Naive thymus-derived CD4-positive, alpha-beta T cell (primary cell): ENCODE measurements at regions not wholly inside any gene's neighbourhood (a gene's known extent, or its start where the extent isn't known, plus 50 kb on each side); places are given as distances from the start of the nearest gene placed in this dataset.

Experiments used
- ATAC-seq: fragments of 150-1000 bp; cut with Tn5 transposase; 2 replicates; pipeline ENCODE4 v1.10.0; 2021; ENCODE audit warnings: mild to moderate bottlenecking, moderate library complexity
- CTCF ChIA-PET: fragments of 350-600 bp; sonication (Branson Sonifier 250); formaldehyde crosslinking; loops from one replicate; lab custom pipeline; 2021; ENCODE audit warnings: antibody characterized with exemption; lab: Charles Lee
- POLR2A ChIA-PET: fragments of 350-600 bp; sonication (Branson Sonifier 250); formaldehyde crosslinking; loops from one replicate; lab custom pipeline; 2021; ENCODE audit warnings: antibody characterized with exemption, inconsistent platforms; lab: Charles Lee
- DNase-seq, 9 donors: peaks; one replicate each; pipeline versions ENCODE4 v3.0.0 to v3.0.0-alpha.2; 2020 to 2022; ENCODE audit warnings: mixed read lengths in 1 of 9
- H3K27ac ChIP-seq: one replicate; pipeline ENCODE4 v1.7.0; 2013; ENCODE audit warnings: mild to moderate bottlenecking, low read depth, low read length, moderate library complexity
- H3K27me3 ChIP-seq, 2 donors: one replicate each; pipeline ENCODE4 v1.7.0; 2013; ENCODE audit warnings: low read length in 2 of 2, mild to moderate bottlenecking in 2 of 2, moderate library complexity in 2 of 2; ENCODE audit not compliant: control insufficient read depth in 2 of 2, insufficient read depth in 2 of 2
- H3K36me3 ChIP-seq, 3 experiments: 1 replicate in 2 of 3; 2 replicates in 1 of 3; pipeline ENCODE4 v1.7.0; 2013; ENCODE audit warnings: low read length in 3 of 3, mild to moderate bottlenecking in 3 of 3, moderate library complexity in 1 of 3; ENCODE audit not compliant: insufficient read depth in 3 of 3, control insufficient read depth in 2 of 3
- H3K4me1 ChIP-seq, 2 donors: one replicate each; pipeline ENCODE4 v1.7.0; 2013; ENCODE audit warnings: low read length in 2 of 2, mild to moderate bottlenecking in 2 of 2, moderate library complexity in 1 of 2; ENCODE audit not compliant: control insufficient read depth in 2 of 2, insufficient read depth in 2 of 2
- H3K4me3 ChIP-seq: 2 replicates; pipeline ENCODE4 v1.7.0; 2013; ENCODE audit warnings: mild to moderate bottlenecking, low read length
- H3K9me3 ChIP-seq, 3 experiments: 1 replicate in 2 of 3; 2 replicates in 1 of 3; pipeline ENCODE4 v1.7.0; 2013; ENCODE audit warnings: low read length in 3 of 3; ENCODE audit not compliant: control insufficient read depth in 2 of 3
- H3K27ac Mint-ChIP-seq, 9 donors: one replicate each; pipeline ENCODE4 v1.8.0; 2020 to 2022; ENCODE audit warnings: mixed read lengths in 9 of 9, mild to moderate bottlenecking in 8 of 9, moderate library complexity in 5 of 9, inconsistent platforms in 2 of 9
- H3K27me3 Mint-ChIP-seq, 5 donors: one replicate each; pipeline ENCODE4 v1.8.0; 2021 to 2022; ENCODE audit warnings: mixed read lengths in 5 of 5, mild to moderate bottlenecking in 1 of 5
- H3K36me3 Mint-ChIP-seq, 5 donors: one replicate each; pipeline ENCODE4 v1.8.0; 2020 to 2022; ENCODE audit warnings: mixed read lengths in 5 of 5, mild to moderate bottlenecking in 3 of 5, inconsistent platforms in 1 of 5
- H3K4me1 Mint-ChIP-seq, 7 donors: one replicate each; pipeline ENCODE4 v1.8.0; 2020 to 2022; ENCODE audit warnings: mixed read lengths in 7 of 7, mild to moderate bottlenecking in 3 of 7, inconsistent platforms in 1 of 7
- H3K4me3 Mint-ChIP-seq, 10 donors: one replicate each; pipeline ENCODE4 v1.8.0; 2020 to 2022; ENCODE audit warnings: mild to moderate bottlenecking in 10 of 10, mixed read lengths in 10 of 10, moderate library complexity in 6 of 10, inconsistent platforms in 2 of 10
- H3K9me3 Mint-ChIP-seq, 11 donors: one replicate each; pipeline ENCODE4 v1.8.0; 2020 to 2022; ENCODE audit warnings: mixed read lengths in 11 of 11, mild to moderate bottlenecking in 4 of 11, inconsistent platforms in 1 of 11, moderate library complexity in 1 of 11
- intact Hi-C, 2 donors: fragments of 100-400 bp; cut with micrococcal nuclease; formaldehyde crosslinking; loops; one replicate each; pipeline ENCODE4 v1.15.1; 2023

DNA sequence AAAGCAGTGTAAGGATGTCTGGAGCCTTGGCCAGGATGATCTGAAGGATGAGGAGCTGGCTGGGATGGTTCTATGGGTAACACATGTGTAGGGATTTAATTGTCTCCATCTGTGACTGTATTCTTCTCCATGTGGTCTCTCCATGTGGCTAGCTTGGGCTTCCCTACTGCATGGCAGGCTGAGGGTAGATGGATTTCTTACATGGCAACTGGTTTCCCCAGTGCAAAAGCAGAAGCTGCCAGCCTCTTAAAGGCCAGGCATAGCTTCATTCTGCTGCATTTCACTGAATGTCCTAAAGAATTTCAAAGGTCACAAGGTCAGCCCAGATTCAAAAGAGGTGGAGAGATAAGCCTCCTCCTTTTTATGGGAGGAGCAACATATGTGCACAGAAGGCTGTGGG is 61.7 kb downstream of the XCL2 start:
- DNase-seq (no peak), ATAC-seq (no peak)
- Mint-ChIP-seq H3K27ac (peak overlapping the region in 3 of 9 donors; percentile 15 to 28 (median 19)), H3K36me3 (peaks cover 0 to 37% (median 4%) of the 10 kb centered on the region in 5 donors), H3K4me3 (peak overlapping the region in 1 of 10 donors; percentile 2), H3K4me1 (peaks cover 40 to 90% (median 64%) of the 10 kb centered on the region in 7 donors), H3K27me3 (no peaks in the 10 kb centered on the region), H3K9me3 (peaks cover 0 to 19% (median 5%) of the 10 kb centered on the region in 11 donors)
- no peak overlapping the region for H3K27ac ChIP-seq
- H3K4me3 ChIP-seq = no peak overlapping the region
- H3K4me1 ChIP-seq = peaks cover 20 to 21% of the 10 kb centered on the region in 2 donors
- CTCF ChIA-PET = interaction anchor here (1.7 kb wide), 1 partner anchor 43 kb away, joined by 5 read pairs; no protein-coding TSS in a partner anchor
- H3K36me3 ChIP-seq = no peaks in the 10 kb centered on the region
- H3K9me3 ChIP-seq = no peaks in the 10 kb centered on the region
- H3K27me3 ChIP-seq = no peaks in the 10 kb centered on the region
- intact Hi-C loops = no loop called here
- POLR2A ChIA-PET = interaction anchor here (0.6 to 1.0 kb wide), 4 partner anchors 13 to 1174 kb away, joined by 3 to 4 read pairs (median 3); no protein-coding TSS in a partner anchor

- Mint-ChIP-seq H3K36me3 (peaks cover 0 to 39% (median 4%) of the 10 kb centered on the region in 5 donors), H3K27me3 (no peaks in the 10 kb centered on the region), H3K4me1 (peaks cover 45 to 90% (median 67%) of the 10 kb centered on the region in 7 donors), H3K27ac (peak overlapping the region in 1 of 9 donors; percentile 15), H3K4me3 (no peak overlapping the region), H3K9me3 (peaks cover 1 to 21% (median 5%) of the 10 kb centered on the region in 11 donors)
- no peaks in the 10 kb centered on the region for H3K27me3 ChIP-seq
- ATAC-seq = no peak
- no peaks in the 10 kb centered on the region for H3K36me3 ChIP-seq
- peaks cover 21 to 24% of the 10 kb centered on the region in 2 donors for H3K4me1 ChIP-seq
- H3K27ac ChIP-seq = no peak overlapping the region
- CTCF ChIA-PET = interaction anchor here (1.7 kb wide), 1 partner anchor 43 kb away, joined by 5 read pairs; no protein-coding TSS in a partner anchor
- no peaks in the 10 kb centered on the region for H3K9me3 ChIP-seq
- DNase-seq = no peak
- no peak overlapping the region for H3K4me3 ChIP-seq
- POLR2A ChIA-PET = no interaction called here
- intact Hi-C loops = no loop called here
Measured at GRCh38 chr1:168481586-168481985, 62.2 kb downstream of the XCL2 start.

GRCh38 chr1:168480997-168481396 is 62.8 kb downstream of the XCL2 start:
- Mint-ChIP-seq H3K4me3 (no peak overlapping the region), H3K36me3 (peaks cover 0 to 36% (median 0%) of the 10 kb centered on the region in 5 donors), H3K27ac (peak overlapping the region in 4 of 9 donors; percentile 5 to 53 (median 26)), H3K27me3 (no peaks in the 10 kb centered on the region), H3K4me1 (peaks cover 46 to 90% (median 67%) of the 10 kb centered on the region in 7 donors), H3K9me3 (peaks cover 0 to 19% (median 3%) of the 10 kb centered on the region in 11 donors)
- DNase-seq (no peak), ATAC-seq (no peak)
- no peaks in the 10 kb centered on the region for H3K27me3 ChIP-seq
- H3K27ac ChIP-seq = no peak overlapping the region
- POLR2A ChIA-PET = interaction anchor here (0.9 kb wide), 1 partner anchor 8 kb away, joined by 4 read pairs; no protein-coding TSS in a partner anchor
- no peaks in the 10 kb centered on the region for H3K9me3 ChIP-seq
- intact Hi-C loops = no loop called here
- no peaks in the 10 kb centered on the region for H3K36me3 ChIP-seq
- H3K4me3 ChIP-seq = no peak overlapping the region
- H3K4me1 ChIP-seq = peaks cover 21 to 22% of the 10 kb centered on the region in 2 donors
- CTCF ChIA-PET = interaction anchor here (1.3 kb wide), 1 partner anchor 42 kb away, joined by 3 read pairs; no protein-coding TSS in a partner anchor

DNA sequence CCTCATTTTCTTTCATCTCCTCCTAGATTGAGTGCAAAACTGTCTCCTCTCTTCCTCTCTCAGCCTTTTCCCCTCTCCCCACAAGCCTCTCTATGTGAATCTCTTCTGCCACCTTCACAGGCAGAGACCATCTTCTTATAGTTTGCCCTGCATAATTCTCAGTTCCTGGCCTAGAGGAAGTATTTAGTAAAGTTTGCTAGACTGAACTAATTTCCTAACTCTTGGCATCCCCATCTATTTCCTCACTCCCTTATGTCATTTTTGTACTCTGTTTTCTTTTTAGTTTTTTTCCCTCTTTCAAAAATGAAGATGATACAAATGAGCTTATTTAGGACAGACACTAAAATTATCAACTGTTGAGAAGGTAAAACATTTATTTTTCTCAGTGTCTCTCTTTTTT is 66.0 kb downstream of the XCL2 start:
- no peaks in the 10 kb centered on the region for H3K27me3 ChIP-seq
- no peaks in the 10 kb centered on the region for H3K27me3 Mint-ChIP-seq
- H3K9me3 Mint-ChIP-seq = peaks cover 5 to 32% (median 13%) of the 10 kb centered on the region in 11 donors
- H3K4me1 ChIP-seq = peaks cover 8 to 11% of the 10 kb centered on the region in 2 donors
- no peaks in the 10 kb centered on the region for H3K36me3 ChIP-seq
- intact Hi-C loops = no loop called here
- H3K27ac Mint-ChIP-seq = peak overlapping the region in 5 of 9 donors; percentile 4 to 44 (median 21)
- CTCF ChIA-PET = interaction anchor here (0.7 to 1.1 kb wide), 2 partner anchors 38 to 123 kb away, joined by 3 to 4 read pairs; no protein-coding TSS in a partner anchor
- H3K4me1 Mint-ChIP-seq = peaks cover 29 to 65% (median 42%) of the 10 kb centered on the region in 7 donors
- H3K9me3 ChIP-seq = peaks cover 0 to 4% (median 0%) of the 10 kb centered on the region in 3 experiments
- POLR2A ChIA-PET = interaction anchor here (0.8 kb wide), 1 partner anchor 51 kb away, joined by 3 read pairs; no protein-coding TSS in a partner anchor
- DNase-seq (no peak), ATAC-seq (no peak)
- no peak overlapping the region for H3K27ac ChIP-seq
- no peak overlapping the region for H3K4me3 ChIP-seq
- peaks cover 4 to 43% (median 7%) of the 10 kb centered on the region in 5 donors for H3K36me3 Mint-ChIP-seq
- no peak overlapping the region for H3K4me3 Mint-ChIP-seq

- Mint-ChIP-seq H3K4me1 (peaks cover 25 to 58% (median 40%) of the 10 kb centered on the region in 7 donors), H3K27ac (peak overlapping the region in 1 of 9 donors; percentile 54), H3K27me3 (no peaks in the 10 kb centered on the region), H3K9me3 (peaks cover 5 to 35% (median 13%) of the 10 kb centered on the region in 11 donors), H3K4me3 (no peak overlapping the region), H3K36me3 (peaks cover 4 to 44% (median 7%) of the 10 kb centered on the region in 5 donors)
- CTCF ChIA-PET = interaction anchor here (0.6 to 1.1 kb wide), 3 partner anchors 37 to 1225 kb away, joined by 3 to 4 read pairs (median 3); no protein-coding TSS in a partner anchor
- H3K4me3 ChIP-seq = no peak overlapping the region
- no peaks in the 10 kb centered on the region for H3K27me3 ChIP-seq
- intact Hi-C loops = no loop called here
- H3K27ac ChIP-seq = no peak overlapping the region
- DNase-seq (no peak), ATAC-seq (no peak)
- H3K36me3 ChIP-seq = no peaks in the 10 kb centered on the region
- peaks cover 0 to 4% (median 0%) of the 10 kb centered on the region in 3 experiments for H3K9me3 ChIP-seq
- POLR2A ChIA-PET = interaction anchor here (0.8 kb wide), 1 partner anchor 52 kb away, joined by 3 read pairs; no protein-coding TSS in a partner anchor
- H3K4me1 ChIP-seq = peaks cover 8 to 11% of the 10 kb centered on the region in 2 donors
Measured at GRCh38 chr1:168476588-168477385, 67.0 kb downstream of the XCL2 start.

DNA sequence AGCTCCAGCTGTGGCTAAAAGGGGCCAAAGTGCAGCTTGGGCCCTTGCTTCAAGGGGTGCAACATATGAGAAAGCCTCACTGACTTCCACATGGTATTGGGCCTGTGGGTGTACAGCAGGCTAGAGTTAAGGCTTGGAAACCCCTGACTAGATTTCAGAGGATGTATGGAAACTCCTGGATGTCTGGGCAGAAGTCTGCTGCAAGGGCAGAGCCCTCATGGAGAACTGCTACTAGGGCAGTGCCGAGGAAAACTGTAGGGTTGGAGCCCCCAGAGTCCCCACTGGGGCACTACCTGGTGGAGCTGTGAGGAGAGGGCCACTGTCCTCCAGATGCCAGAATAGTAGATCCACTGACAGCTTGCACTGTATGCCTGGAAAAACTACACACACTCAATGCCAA is 69.5 kb downstream of the XCL2 start:
- H3K27ac Mint-ChIP-seq = no peak overlapping the region
- no peaks in the 10 kb centered on the region for H3K27me3 ChIP-seq
- peaks cover 28 to 57% (median 41%) of the 10 kb centered on the region in 7 donors for H3K4me1 Mint-ChIP-seq
- H3K4me3 Mint-ChIP-seq = no peak overlapping the region
- no peak for ATAC-seq
- peaks cover 0 to 4% (median 0%) of the 10 kb centered on the region in 3 experiments for H3K9me3 ChIP-seq
- CTCF ChIA-PET = no interaction called here
- intact Hi-C loops = loop anchor here in 1 of 2 donors (5.0 kb wide), 2 partner anchors 38 to 58 kb away; no protein-coding TSS in a partner anchor
- peaks cover 5 to 27% (median 10%) of the 10 kb centered on the region in 11 donors for H3K9me3 Mint-ChIP-seq
- H3K36me3 ChIP-seq = no peaks in the 10 kb centered on the region
- H3K27ac ChIP-seq = no peak overlapping the region
- DNase-seq = no peak
- H3K27me3 Mint-ChIP-seq = no peaks in the 10 kb centered on the region
- H3K36me3 Mint-ChIP-seq = peaks cover 4 to 40% (median 7%) of the 10 kb centered on the region in 5 donors
- no peak overlapping the region for H3K4me3 ChIP-seq
- POLR2A ChIA-PET = interaction anchor here (1.1 kb wide), 1 partner anchor 32 kb away, joined by 3 read pairs; no protein-coding TSS in a partner anchor
- peaks cover 15 to 29% of the 10 kb centered on the region in 2 donors for H3K4me1 ChIP-seq
